Chondrocyte (in vitro differentiated cells): ENCODE measurements at regions not wholly inside any gene's neighbourhood (a gene's known extent, or its start where the extent isn't known, plus 50 kb on each side); places are given as distances from the start of the nearest gene placed in this dataset.

Source experiments
- DNase-seq: peaks from one replicate; pipeline ENCODE4 v3.0.0; 2021; ENCODE audit warnings: mixed read lengths, low spot score
- H3K27ac Mint-ChIP-seq: one replicate; pipeline ENCODE4 v1.8.0; 2021; ENCODE audit warnings: mild to moderate bottlenecking, moderate library complexity, mixed read lengths; ENCODE audit not compliant: unreplicated experiment
- H3K27me3 Mint-ChIP-seq: 2 replicates; pipeline ENCODE4 v1.8.0; 2021; ENCODE audit warnings: low read depth, mixed read lengths
- H3K36me3 Mint-ChIP-seq: 2 replicates; pipeline ENCODE4 v1.8.0; 2021; ENCODE audit warnings: low read depth, mixed read lengths
- H3K4me1 Mint-ChIP-seq: 2 replicates; pipeline ENCODE4 v1.8.0; 2021; ENCODE audit warnings: low read depth, mild to moderate bottlenecking, mixed read lengths
- H3K4me3 Mint-ChIP-seq: one replicate; pipeline ENCODE4 v1.8.0; 2021; ENCODE audit warnings: mild to moderate bottlenecking, moderate library complexity, mixed read lengths; ENCODE audit not compliant: unreplicated experiment
- H3K9me3 Mint-ChIP-seq: 2 replicates; pipeline ENCODE4 v1.8.0; 2021; ENCODE audit warnings: low read depth, mixed read lengths
- TF ChIP-seq, protein P1 (sequence below): fragments of 200-600 bp; sonication (generic); IDR thresholded peaks from 2 replicates; pipeline ENCODE4 v1.5.0; 2021; ENCODE audit warnings: antibody characterized with exemption, mild to moderate bottlenecking, moderate library complexity

DNA sequence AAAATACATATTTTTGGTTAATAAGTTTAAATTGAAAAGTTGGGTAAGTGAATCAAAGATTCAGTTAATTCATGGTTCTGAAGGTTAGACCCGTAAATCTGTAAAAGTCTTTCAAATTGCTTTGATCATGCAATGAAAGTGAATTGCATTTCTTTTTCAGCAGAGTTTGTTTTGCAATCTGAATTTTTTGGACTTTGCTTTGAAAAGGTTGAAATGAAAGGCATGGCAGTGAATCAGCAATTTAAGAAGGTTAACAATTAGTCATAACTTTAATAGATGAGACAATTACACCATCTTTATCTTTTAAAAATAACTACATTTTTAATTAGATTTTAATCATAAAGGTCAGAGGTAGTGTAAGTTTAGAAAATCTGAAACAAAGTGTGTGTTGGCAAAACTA is 310.9 kb upstream of the KCNJ16 start:
- Mint-ChIP-seq H3K27me3 (no peaks in the 10 kb centered on the region), H3K36me3 (no peaks in the 10 kb centered on the region), H3K27ac (no peak overlapping the region), H3K4me1 (peaks cover 10% of the 10 kb centered on the region), H3K4me3 (no peak overlapping the region), H3K9me3 (no peaks in the 10 kb centered on the region)
- DNase-seq: no peak
- TF ChIP-seq, protein P1, sequence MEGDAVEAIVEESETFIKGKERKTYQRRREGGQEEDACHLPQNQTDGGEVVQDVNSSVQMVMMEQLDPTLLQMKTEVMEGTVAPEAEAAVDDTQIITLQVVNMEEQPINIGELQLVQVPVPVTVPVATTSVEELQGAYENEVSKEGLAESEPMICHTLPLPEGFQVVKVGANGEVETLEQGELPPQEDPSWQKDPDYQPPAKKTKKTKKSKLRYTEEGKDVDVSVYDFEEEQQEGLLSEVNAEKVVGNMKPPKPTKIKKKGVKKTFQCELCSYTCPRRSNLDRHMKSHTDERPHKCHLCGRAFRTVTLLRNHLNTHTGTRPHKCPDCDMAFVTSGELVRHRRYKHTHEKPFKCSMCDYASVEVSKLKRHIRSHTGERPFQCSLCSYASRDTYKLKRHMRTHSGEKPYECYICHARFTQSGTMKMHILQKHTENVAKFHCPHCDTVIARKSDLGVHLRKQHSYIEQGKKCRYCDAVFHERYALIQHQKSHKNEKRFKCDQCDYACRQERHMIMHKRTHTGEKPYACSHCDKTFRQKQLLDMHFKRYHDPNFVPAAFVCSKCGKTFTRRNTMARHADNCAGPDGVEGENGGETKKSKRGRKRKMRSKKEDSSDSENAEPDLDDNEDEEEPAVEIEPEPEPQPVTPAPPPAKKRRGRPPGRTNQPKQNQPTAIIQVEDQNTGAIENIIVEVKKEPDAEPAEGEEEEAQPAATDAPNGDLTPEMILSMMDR: no peak

DNA sequence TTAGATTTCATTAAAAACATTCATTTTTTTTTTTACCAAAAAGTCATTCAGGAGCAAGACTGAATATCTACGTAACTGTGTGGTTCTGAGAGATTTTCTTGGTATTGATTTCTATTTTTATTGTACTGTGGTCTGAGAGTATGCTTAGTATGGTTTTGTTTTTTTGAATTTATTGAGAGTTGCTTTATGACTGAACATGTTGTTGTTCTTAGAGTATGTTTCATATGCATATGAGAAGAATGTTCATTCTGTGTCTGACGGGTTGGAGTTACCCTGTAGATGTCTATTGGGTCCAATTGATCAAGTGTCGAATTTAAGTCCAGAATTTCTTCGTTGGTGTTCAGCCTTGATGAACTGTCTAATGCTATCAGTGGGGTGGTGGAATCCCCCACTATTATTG is 306.0 kb upstream of the KCNJ16 start:
- no peaks in the 10 kb centered on the region for H3K4me1 Mint-ChIP-seq
- no peak overlapping the region for H3K4me3 Mint-ChIP-seq
- DNase-seq: no peak
- TF ChIP-seq, protein P1: no peak
- no peaks in the 10 kb centered on the region for H3K36me3 Mint-ChIP-seq
- H3K27ac Mint-ChIP-seq: no peak overlapping the region
- no peaks in the 10 kb centered on the region for H3K27me3 Mint-ChIP-seq
- no peaks in the 10 kb centered on the region for H3K9me3 Mint-ChIP-seq

DNA sequence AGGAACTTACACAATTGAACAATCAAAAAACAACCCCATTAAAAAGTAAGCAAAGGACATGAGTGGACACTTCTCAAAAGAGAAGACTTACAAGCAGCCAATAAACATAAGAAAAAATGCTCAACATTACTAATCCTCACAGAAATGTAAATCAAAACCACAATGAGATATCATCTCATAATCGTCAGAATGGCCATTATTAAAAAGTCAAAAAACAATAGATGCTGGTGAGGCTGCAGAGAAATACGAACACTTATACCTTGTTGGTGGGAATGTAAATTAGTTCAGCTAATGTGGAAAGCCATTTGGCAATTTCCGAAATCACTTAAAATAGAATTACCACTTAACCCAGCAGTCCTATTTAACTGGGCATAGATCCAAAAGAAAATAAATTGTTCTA is 301.9 kb upstream of the KCNJ16 start:
- no peaks in the 10 kb centered on the region for H3K9me3 Mint-ChIP-seq
- H3K4me1 Mint-ChIP-seq: no peaks in the 10 kb centered on the region
- TF ChIP-seq, protein P1: no peak
- H3K27me3 Mint-ChIP-seq: no peaks in the 10 kb centered on the region
- H3K4me3 Mint-ChIP-seq: no peak overlapping the region
- DNase-seq: no peak
- no peak overlapping the region for H3K27ac Mint-ChIP-seq
- no peaks in the 10 kb centered on the region for H3K36me3 Mint-ChIP-seq

DNA sequence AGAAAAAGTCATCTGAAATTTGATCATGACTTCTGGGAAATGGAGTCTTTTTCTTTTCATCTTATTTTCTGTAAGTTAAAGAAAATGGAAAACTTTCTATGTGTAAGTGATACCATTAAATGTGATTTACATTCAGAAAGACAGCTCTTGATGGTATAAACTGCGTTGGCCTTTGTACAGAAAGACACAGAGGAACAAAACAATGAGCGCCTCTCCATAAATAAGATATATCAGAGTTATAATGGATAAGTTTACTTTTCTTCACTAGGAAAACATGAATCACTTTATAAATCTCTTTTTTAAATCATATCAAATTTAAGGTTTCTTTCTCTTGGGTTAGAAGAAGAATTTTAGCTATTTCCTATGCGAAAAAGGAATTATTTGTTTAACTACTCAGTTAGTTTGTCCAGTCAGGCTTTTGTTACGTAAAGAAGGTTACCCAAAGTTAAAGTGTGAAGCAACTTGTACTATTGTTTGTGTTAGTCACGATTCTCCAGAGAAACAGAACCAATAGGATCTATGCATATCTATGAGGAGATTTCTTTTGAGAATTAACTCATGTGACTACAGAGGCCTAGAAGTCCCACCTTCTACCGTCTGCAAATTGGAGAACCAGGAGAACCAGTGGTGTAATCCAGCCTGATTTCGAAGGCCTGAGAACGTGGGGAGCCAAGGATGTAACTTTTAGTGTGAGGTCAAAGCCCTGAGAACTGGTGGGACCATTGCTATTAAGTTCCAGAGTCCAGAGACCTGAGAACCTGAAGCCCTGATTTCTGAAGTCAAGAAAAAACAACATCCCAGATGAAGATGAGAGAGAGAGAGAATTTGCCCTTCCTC is 295.4 kb upstream of the KCNJ16 start:
- H3K27me3 Mint-ChIP-seq: no peaks in the 10 kb centered on the region
- TF ChIP-seq, protein P1: no peak
- DNase-seq: no peak
- peaks cover 10% of the 10 kb centered on the region for H3K4me1 Mint-ChIP-seq
- H3K27ac Mint-ChIP-seq: peak overlapping the region; percentile 39
- peaks cover 17% of the 10 kb centered on the region for H3K9me3 Mint-ChIP-seq
- H3K36me3 Mint-ChIP-seq: no peaks in the 10 kb centered on the region
- no peak overlapping the region for H3K4me3 Mint-ChIP-seq

DNA sequence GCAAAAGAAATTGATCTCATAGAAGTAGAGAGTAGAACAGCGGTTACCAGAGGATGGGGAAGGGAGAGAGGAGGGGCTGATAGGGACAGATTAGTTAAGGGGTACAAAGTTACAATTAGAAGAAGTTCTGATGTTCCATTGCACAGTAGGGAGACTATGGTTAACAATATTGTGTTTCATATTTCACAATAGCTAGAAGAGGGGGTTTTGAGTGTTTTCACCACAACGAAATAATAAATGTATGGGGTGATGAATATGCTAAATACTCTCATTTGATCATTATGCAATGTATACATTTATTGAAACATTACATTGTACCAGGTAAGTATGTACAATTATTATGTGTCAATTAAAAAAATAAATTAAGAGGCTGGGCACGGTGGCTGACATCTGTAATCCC is 291.2 kb upstream of the KCNJ16 start:
- Mint-ChIP-seq H3K9me3 (peaks cover 17% of the 10 kb centered on the region), H3K27ac (no peak overlapping the region), H3K27me3 (no peaks in the 10 kb centered on the region), H3K4me3 (no peak overlapping the region), H3K36me3 (no peaks in the 10 kb centered on the region), H3K4me1 (peaks cover 10% of the 10 kb centered on the region)
- no peak for DNase-seq
- TF ChIP-seq, protein P1: no peak
